Effector CD8-positive, alpha-beta T cell (primary cell): ENCODE measurements at regions not wholly inside any gene's neighbourhood (a gene's known extent, or its start where the extent isn't known, plus 50 kb on each side); places are given as distances from the start of the nearest gene placed in this dataset.

Experiments
- DNase-seq: peaks from one replicate; lab custom pipeline; 2025; lab: John Stamatoyannopoulos, UW

- no peak for DNase-seq
Measured at GRCh38 chr2:226208726-226209125, 590.9 kb downstream of the IRS1 start.

- DNase-seq, result no peak
Measured at GRCh38 chr2:226207671-226208070, 591.9 kb downstream of the IRS1 start.

GRCh38 chr2:226199555-226199954 is 600.1 kb downstream of the IRS1 start:
- no peak for DNase-seq

- DNase-seq, result no peak
Measured at GRCh38 chr2:226198956-226199355, 600.7 kb downstream of the IRS1 start.

GRCh38 chr2:226190479-226191252 is 609.0 kb downstream of the IRS1 start:
- no peak for DNase-seq

- DNase-seq, result no peak
Measured at GRCh38 chr2:226189061-226189460, 610.6 kb downstream of the IRS1 start.

GRCh38 chr2:226187616-226188015 is 612.0 kb downstream of the IRS1 start:
- DNase-seq, result no peak

- no peak for DNase-seq
Measured at GRCh38 chr2:226187156-226187555, 612.5 kb downstream of the IRS1 start.

- DNase-seq, result no peak
Measured at GRCh38 chr2:226185616-226186211, 613.9 kb downstream of the IRS1 start.

GRCh38 chr2:226184940-226185615 is 614.5 kb downstream of the IRS1 start:
- DNase-seq, result no peak

GRCh38 chr2:226184540-226184939 is 615.1 kb downstream of the IRS1 start:
- no peak for DNase-seq

- no peak for DNase-seq
Measured at GRCh38 chr2:226183550-226183949, 616.1 kb downstream of the IRS1 start.

- no peak for DNase-seq
Measured at GRCh38 chr2:226183033-226183432, 616.6 kb downstream of the IRS1 start.

- DNase-seq, result no peak
Measured at GRCh38 chr2:226181909-226182308, 617.7 kb downstream of the IRS1 start.

GRCh38 chr2:226180281-226180884 is 619.2 kb downstream of the IRS1 start:
- DNase-seq, result no peak

GRCh38 chr2:226179010-226179409 is 620.6 kb downstream of the IRS1 start:
- DNase-seq, result no peak

- no peak for DNase-seq
Measured at GRCh38 chr2:226176283-226176984, 623.2 kb downstream of the IRS1 start.

- no peak for DNase-seq
Measured at GRCh38 chr2:226174390-226174789, 625.2 kb downstream of the IRS1 start.

GRCh38 chr2:226172939-226173338 is 626.7 kb downstream of the IRS1 start:
- no peak for DNase-seq

GRCh38 chr2:226172309-226172708 is 627.3 kb downstream of the IRS1 start:
- no peak for DNase-seq

GRCh38 chr2:226169751-226170581 is 629.7 kb downstream of the IRS1 start:
- no peak for DNase-seq
